Naive B cell (primary cell): ENCODE measurements at regions not wholly inside any gene's neighbourhood (a gene's known extent, or its start where the extent isn't known, plus 50 kb on each side); places are given as distances from the start of the nearest gene placed in this dataset.

Experiments used
- ATAC-seq, 2 donors: fragments of 150-1000 bp; cut with Tn5 transposase; 2 replicates each; pipeline ENCODE4 v1.10.0; 2021; ENCODE audit warnings: low read depth in 2 of 2, mild to moderate bottlenecking in 2 of 2, moderate library complexity in 2 of 2
- DNase-seq: peaks from one replicate; pipeline ENCODE4 v3.0.0; 2022
- H3K27ac Mint-ChIP-seq, 6 donors: one replicate each; pipeline ENCODE4 v1.8.0; 2020 to 2022; ENCODE audit warnings: mild to moderate bottlenecking in 6 of 6, mixed read lengths in 6 of 6, moderate library complexity in 5 of 6, inconsistent platforms in 2 of 6
- H3K27me3 Mint-ChIP-seq, 3 donors: one replicate each; pipeline ENCODE4 v1.8.0; 2021 to 2022; ENCODE audit warnings: mixed read lengths in 3 of 3, mild to moderate bottlenecking in 1 of 3
- H3K36me3 Mint-ChIP-seq, 2 donors: one replicate each; pipeline ENCODE4 v1.8.0; 2020 to 2022; ENCODE audit warnings: mixed read lengths in 2 of 2, inconsistent platforms in 1 of 2, mild to moderate bottlenecking in 1 of 2
- H3K4me1 Mint-ChIP-seq, 3 donors: one replicate each; pipeline ENCODE4 v1.8.0; 2020 to 2022; ENCODE audit warnings: mixed read lengths in 3 of 3, inconsistent platforms in 1 of 3, mild to moderate bottlenecking in 1 of 3, moderate library complexity in 1 of 3
- H3K4me3 Mint-ChIP-seq, 8 donors: one replicate each; pipeline ENCODE4 v1.8.0; 2020 to 2022; ENCODE audit warnings: mild to moderate bottlenecking in 8 of 8, mixed read lengths in 8 of 8, moderate library complexity in 8 of 8, inconsistent platforms in 2 of 8
- H3K9me3 Mint-ChIP-seq, 7 donors: one replicate each; pipeline ENCODE4 v1.8.0; 2020 to 2022; ENCODE audit warnings: mixed read lengths in 7 of 7, mild to moderate bottlenecking in 5 of 7, inconsistent platforms in 2 of 7, moderate library complexity in 1 of 7

DNA sequence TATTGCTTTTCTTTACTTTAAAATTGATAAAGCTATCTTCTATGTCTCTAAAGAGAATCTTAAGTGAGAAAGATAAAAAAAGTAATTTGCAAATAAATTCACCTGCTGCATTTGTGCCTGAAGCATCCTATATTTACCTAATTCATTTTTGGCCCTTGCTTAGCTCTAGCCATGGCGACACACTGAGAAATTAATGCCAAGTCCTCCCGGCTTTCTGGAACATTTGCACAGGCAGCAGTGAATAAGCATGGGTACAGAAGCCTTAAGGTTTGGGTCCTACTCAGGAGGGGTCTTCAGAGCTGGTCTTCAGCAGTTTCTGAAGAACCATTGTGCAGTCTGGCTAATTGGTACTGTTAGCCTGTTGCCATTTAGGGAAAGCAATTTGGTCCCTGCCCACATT is 73.9 kb upstream of the ZEB2 start:
- peaks cover 13 to 21% (median 18%) of the 10 kb centered on the region in 3 donors for H3K4me1 Mint-ChIP-seq

DNA sequence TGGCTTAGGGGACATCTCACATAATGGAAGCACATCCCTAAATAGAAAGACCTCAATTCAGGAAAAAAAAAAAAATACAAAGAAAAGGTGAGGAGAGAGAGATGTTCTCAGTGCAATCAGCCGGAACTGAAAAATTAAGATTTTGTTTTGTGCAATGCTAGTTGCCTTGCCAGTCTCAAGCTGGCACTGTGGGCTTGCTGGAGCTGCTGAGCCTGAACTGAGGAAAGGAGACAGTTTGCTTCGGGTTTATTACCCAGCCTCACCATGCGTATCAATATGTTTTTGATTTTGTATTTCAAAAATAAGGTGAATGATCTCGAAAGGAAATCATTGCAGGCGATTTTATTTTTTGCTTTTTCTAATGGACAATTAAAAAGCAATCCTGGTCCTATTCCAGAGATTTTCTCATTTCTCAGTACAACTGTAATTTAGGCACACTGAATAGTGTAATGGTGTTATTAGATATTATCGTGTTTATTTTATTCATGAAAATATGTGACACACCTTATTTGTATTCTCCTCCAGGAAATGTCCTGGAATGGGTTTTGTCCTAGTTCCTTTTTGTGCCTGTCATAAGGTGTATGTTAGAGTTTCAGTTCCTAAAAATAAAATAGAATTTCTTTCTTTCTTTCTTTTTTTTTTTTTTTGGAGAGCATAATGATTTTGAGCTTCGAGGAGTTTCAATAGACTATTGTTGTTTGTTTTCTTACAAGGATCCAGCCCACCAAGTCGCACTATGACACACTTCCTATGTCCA is 72.8 kb upstream of the ZEB2 start:
- H3K4me1 Mint-ChIP-seq: peaks cover 13 to 21% (median 18%) of the 10 kb centered on the region in 3 donors
- DNase-seq (no peak), ATAC-seq (peak; percentile 37 to 58)
- H3K4me3 Mint-ChIP-seq: no peak overlapping the region
- no peak overlapping the region for H3K27ac Mint-ChIP-seq
- no peaks in the 10 kb centered on the region for H3K27me3 Mint-ChIP-seq
- H3K9me3 Mint-ChIP-seq: peaks cover 0 to under 1% (median 0%) of the 10 kb centered on the region in 7 donors
- H3K36me3 Mint-ChIP-seq: no peaks in the 10 kb centered on the region

More for the DNA sequence above, 73.9 kb upstream of the ZEB2 start:
- no peak for DNase-seq
- no peaks in the 10 kb centered on the region for H3K36me3 Mint-ChIP-seq
- H3K4me3 Mint-ChIP-seq: no peak overlapping the region
- ATAC-seq: no peak
- H3K27ac Mint-ChIP-seq: peak overlapping the region in 1 of 6 donors; percentile 32
- peaks cover 0 to 2% (median 0%) of the 10 kb centered on the region in 7 donors for H3K9me3 Mint-ChIP-seq
- no peaks in the 10 kb centered on the region for H3K27me3 Mint-ChIP-seq

DNA sequence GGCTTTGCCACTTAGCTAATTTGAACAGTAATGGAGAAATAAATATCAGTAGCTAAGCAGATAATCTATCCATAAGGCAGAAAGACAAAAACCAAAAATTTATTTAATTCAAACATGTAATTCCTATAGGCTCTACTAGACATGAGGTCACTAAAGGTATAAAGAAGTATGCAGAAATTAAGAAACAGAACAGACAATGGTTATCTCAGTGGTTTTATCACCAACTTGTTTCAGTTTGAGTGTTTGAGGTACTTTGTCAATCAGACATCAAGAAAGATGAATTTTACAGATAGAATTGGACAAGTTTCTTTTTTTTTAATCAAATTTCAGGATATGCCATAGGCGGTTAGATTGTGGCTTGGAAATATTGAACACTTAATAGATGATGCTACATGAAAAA is 67.4 kb upstream of the ZEB2 start:
- H3K4me1 Mint-ChIP-seq: peaks cover 13 to 22% (median 18%) of the 10 kb centered on the region in 3 donors
- no peak overlapping the region for H3K4me3 Mint-ChIP-seq
- no peaks in the 10 kb centered on the region for H3K9me3 Mint-ChIP-seq
- no peaks in the 10 kb centered on the region for H3K36me3 Mint-ChIP-seq
- H3K27me3 Mint-ChIP-seq: peaks cover 0 to 6% (median 0%) of the 10 kb centered on the region in 3 donors
- ATAC-seq (no peak), DNase-seq (no peak)
- no peak overlapping the region for H3K27ac Mint-ChIP-seq

DNA sequence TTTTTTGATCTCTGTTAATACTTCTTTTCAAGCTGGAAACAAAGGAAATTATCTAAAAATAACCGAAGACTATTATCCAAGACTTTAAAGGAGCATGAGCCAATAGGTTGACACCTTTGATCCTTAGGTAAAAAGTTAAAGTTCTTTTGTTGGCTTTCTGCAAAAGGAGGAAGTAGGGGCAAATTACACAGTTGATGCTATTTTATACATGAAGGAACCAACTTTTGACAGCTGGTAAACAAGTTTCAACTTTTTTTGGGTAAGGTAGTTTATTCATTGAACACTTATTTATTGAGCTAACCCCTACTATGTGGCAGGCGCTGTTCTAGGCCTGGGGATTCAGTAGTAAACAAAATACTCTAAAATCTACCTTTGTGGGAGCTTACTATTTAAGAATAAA is 66.6 kb upstream of the ZEB2 start:
- Mint-ChIP-seq H3K4me1 (peaks cover 17 to 27% (median 25%) of the 10 kb centered on the region in 3 donors), H3K4me3 (no peak overlapping the region), H3K27me3 (peaks cover 0 to 6% (median 0%) of the 10 kb centered on the region in 3 donors), H3K27ac (no peak overlapping the region), H3K36me3 (no peaks in the 10 kb centered on the region), H3K9me3 (no peaks in the 10 kb centered on the region)
- peak in 1 of 2 donors; percentile 48 for ATAC-seq
- no peak for DNase-seq

DNA sequence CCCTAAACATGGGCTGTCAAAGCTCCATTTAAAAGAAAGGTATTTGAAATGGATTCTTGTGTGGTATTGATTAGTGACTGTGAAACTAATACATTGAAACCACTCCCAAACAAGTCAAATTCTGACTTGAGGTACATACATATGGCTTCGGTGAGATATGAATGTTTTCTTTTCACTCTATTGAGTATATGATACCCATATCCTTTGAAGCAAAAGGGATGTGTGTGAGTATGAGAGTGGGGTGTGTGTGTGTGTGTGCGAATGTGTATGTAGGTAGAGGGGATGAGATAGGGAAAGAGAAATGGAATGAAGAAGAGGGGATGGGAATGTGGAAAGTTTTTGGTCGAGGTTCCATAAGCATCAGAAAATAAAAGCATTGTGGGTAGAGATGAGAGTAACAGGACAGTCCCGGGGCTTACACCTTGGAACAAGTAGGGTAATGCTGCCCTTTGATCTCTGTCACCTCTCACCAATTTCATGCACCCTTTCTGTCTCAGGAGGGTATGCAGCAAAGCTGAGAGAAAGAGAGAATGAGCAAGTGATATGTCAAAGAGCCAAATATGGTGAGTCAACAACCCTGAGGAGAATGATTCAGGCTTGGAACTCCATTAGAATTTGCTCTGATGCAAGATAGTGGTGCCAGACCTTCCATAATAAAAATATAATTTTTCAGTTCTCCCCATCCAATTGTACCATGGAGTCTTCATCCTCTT is 64.0 kb upstream of the ZEB2 start:
- Mint-ChIP-seq H3K4me3 (peak overlapping the region in 1 of 8 donors; percentile 54), H3K27ac (no peak overlapping the region), H3K9me3 (no peaks in the 10 kb centered on the region), H3K27me3 (peaks cover 0 to 6% (median 0%) of the 10 kb centered on the region in 3 donors), H3K36me3 (no peaks in the 10 kb centered on the region), H3K4me1 (peaks cover 23 to 39% (median 36%) of the 10 kb centered on the region in 3 donors)
- ATAC-seq (no peak), DNase-seq (no peak)

DNA sequence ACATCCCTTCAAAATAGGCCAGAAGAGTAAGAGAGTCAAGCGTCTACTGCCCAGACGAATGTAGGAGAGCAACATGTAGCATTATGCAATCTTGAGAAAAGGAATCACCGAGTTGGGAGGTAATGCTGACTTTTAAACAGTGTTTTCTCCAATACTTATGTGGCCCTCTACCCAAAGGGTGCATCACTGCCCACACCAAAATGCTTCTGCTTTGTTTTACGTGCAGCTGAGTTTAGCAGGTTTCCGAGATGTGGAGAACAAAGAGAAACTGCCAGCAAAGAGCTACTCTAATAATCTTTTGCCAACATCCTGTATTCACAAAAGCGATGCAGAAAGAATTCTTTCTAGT is 63.4 kb upstream of the ZEB2 start:
- DNase-seq (no peak), ATAC-seq (peak; percentile 25 to 36)
- Mint-ChIP-seq H3K27me3 (peaks cover 0 to 6% (median 0%) of the 10 kb centered on the region in 3 donors), H3K4me1 (peaks cover 23 to 39% (median 36%) of the 10 kb centered on the region in 3 donors), H3K9me3 (no peaks in the 10 kb centered on the region), H3K4me3 (peak overlapping the region in 6 of 8 donors; percentile 13 to 57 (median 50)), H3K27ac (no peak overlapping the region), H3K36me3 (no peaks in the 10 kb centered on the region)

DNA sequence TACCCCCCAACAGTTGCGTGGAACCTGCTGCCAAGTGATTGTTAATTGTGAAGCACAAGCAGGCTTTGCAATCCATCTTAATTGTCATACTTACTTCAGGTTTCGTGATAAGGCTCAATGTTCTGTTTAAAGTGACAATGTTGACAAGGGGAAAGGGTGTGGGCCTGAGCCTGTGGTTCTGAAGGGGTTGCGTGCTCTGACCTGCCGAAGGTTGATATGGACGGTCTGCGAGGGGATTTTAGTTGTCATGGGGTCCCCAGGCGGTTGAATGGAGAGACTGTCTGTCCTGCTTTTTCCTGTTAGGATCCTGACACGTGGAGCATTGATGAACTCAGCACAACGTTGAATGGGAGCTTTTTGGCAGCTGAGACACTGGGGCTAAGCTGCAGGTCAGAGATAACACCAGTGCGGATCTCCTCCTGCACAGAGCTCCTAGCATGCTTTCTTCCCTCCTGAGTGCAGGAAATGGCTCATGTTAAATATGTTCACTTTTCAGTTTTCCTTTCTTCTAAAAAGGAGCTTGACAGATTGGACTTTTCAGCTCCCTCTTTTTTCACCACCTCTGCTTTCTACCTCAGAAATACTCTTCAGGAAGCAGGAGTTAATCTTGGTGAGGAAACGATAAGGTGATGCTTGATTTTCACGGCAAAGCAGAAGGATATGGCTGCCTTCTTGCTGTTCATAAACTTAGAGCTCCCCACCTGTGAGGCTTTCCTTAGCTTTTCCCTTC is 62.9 kb upstream of the ZEB2 start:
- H3K4me3 Mint-ChIP-seq: peak overlapping the region in 7 of 8 donors; percentile 13 to 57 (median 48)
- DNase-seq: no peak
- no peaks in the 10 kb centered on the region for H3K36me3 Mint-ChIP-seq
- H3K4me1 Mint-ChIP-seq: peaks cover 23 to 39% (median 36%) of the 10 kb centered on the region in 3 donors
- H3K27ac Mint-ChIP-seq: peak overlapping the region in 1 of 6 donors; percentile 32
- H3K27me3 Mint-ChIP-seq: peaks cover 0 to 6% (median 0%) of the 10 kb centered on the region in 3 donors
- H3K9me3 Mint-ChIP-seq: no peaks in the 10 kb centered on the region
- ATAC-seq: no peak

DNA sequence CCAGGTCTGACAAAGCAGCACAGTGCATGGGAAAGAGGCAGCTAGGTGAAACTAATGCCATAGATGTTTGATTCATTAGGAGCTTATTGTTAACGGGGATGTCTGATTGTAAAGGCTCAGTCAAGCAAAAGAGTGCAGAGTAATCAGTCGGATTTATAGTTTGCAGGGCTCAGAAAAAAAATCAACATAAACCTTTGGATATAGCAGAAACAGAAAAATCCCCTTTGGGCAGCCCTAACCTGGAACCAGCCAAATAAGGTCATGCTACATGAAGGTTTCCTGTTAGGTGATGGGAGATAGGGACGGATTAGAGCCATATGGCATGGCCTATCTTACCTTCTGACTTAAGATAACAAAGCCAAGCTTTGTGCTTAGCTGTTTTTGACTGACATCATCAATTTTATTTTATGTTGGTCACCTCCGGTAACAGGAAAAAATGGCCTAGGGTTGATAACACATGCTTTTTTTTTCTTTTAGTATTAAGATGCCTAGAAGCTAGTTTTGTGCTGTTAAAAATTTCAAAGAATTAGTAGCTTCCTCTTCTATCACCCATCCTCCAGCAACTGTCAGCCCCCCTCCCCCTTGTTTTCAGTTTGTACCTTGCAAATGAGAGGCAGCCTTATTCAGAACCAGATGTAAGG is 60.7 kb upstream of the ZEB2 start:
- peaks cover 23 to 37% (median 36%) of the 10 kb centered on the region in 3 donors for H3K4me1 Mint-ChIP-seq

DNA sequence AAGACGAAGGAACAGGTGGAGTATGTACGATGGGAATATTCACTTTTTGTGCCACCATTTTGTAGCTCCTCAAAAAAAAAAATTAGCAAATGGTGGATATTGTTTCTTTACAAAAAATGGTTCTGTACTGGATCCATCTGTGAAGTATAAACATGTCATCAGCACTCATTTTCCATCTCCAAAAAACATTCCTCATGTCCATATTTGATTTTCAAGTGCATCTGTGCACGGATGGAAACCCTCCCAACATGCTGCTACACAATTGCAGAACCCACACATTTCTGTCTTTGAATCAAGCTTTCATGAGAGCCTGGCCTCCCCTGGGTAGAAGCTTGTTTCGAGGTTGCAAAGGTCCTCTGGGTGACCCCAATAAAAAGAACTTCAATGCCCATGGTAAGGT is 59.6 kb upstream of the ZEB2 start:
- no peaks in the 10 kb centered on the region for H3K9me3 Mint-ChIP-seq
- H3K4me3 Mint-ChIP-seq: no peak overlapping the region
- no peaks in the 10 kb centered on the region for H3K36me3 Mint-ChIP-seq
- peaks cover 27 to 36% (median 33%) of the 10 kb centered on the region in 3 donors for H3K4me1 Mint-ChIP-seq
- no peak for DNase-seq
- H3K27me3 Mint-ChIP-seq: peaks cover 0 to 9% (median 0%) of the 10 kb centered on the region in 3 donors
- no peak for ATAC-seq
- no peak overlapping the region for H3K27ac Mint-ChIP-seq

More for the DNA sequence above, 60.7 kb upstream of the ZEB2 start:
- H3K9me3 Mint-ChIP-seq: no peaks in the 10 kb centered on the region
- no peak overlapping the region for H3K27ac Mint-ChIP-seq
- peaks cover 0 to 6% (median 0%) of the 10 kb centered on the region in 3 donors for H3K27me3 Mint-ChIP-seq
- ATAC-seq: peak; percentile 63 to 64
- DNase-seq: no peak
- peak overlapping the region in 4 of 8 donors; percentile 3 to 56 (median 20) for H3K4me3 Mint-ChIP-seq
- H3K36me3 Mint-ChIP-seq: no peaks in the 10 kb centered on the region

DNA sequence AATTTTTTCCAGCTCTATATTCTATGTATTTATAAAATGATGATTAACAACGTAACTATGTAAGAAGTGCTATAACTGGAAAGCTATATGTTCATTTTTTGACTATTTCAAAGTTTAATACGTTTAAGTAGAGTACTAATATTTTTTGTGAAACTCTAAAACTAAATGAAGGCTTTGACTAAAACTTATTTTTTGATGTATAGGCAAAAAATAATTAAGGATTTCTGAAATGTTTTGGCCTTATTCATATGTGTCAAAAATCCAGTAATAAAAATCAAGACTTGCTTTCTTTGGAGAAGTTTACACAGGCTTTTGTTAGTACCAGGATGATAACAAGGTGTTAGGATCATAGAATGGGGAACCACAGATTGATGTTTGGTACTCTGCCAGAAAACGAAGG is 58.2 kb upstream of the ZEB2 start:
- Mint-ChIP-seq H3K4me3 (no peak overlapping the region), H3K27me3 (peaks cover 0 to 3% (median 0%) of the 10 kb centered on the region in 3 donors), H3K36me3 (no peaks in the 10 kb centered on the region), H3K9me3 (no peaks in the 10 kb centered on the region), H3K4me1 (peaks cover 20 to 26% (median 25%) of the 10 kb centered on the region in 3 donors), H3K27ac (no peak overlapping the region)
- ATAC-seq (no peak), DNase-seq (no peak)

DNA sequence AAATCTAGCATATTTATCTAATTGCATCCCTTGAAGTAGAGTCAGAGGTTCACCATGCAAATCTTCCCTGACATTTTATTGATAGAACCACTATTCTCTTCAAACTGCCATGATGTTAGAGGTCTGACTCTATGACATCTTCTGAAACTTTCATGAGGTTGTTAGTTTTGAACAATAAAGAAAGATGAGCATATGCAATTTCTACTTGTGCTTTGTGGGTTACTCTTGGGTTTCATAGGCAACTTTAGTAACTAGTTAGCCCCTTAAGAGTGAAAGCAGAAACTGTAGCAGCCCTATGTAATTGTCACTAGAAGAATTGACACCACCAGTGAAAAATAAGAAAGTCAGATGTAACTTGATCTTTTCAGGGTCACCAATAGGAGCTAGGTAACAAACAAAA is 53.1 kb upstream of the ZEB2 start:
- DNase-seq (no peak), ATAC-seq (no peak)
- Mint-ChIP-seq H3K36me3 (no peaks in the 10 kb centered on the region), H3K27me3 (peaks cover 0 to 8% (median 8%) of the 10 kb centered on the region in 3 donors), H3K4me1 (peaks cover 0 to 4% (median 0%) of the 10 kb centered on the region in 3 donors), H3K9me3 (no peaks in the 10 kb centered on the region), H3K4me3 (no peak overlapping the region), H3K27ac (no peak overlapping the region)

DNA sequence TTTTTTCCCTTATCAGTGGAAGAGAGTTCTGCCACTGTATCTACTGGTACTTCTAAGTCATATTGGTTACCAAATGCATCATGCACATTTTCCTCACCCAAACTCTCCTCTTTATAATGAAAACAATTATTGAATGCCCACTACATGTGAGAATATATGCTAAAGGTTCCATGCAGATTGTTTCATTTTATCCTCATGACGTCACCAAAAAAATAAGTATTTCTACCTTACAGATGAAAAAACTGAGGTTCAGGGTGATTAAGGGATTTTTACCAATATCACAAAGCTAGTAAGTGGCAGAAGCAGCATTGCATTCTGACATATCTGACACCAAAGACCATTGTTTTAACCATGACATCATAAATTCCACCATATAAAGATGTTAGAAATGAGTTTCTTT is 51.9 kb upstream of the ZEB2 start:
- no peaks in the 10 kb centered on the region for H3K36me3 Mint-ChIP-seq
- H3K4me1 Mint-ChIP-seq: peaks cover 0 to 4% (median 0%) of the 10 kb centered on the region in 3 donors
- no peak for ATAC-seq
- H3K4me3 Mint-ChIP-seq: no peak overlapping the region
- H3K9me3 Mint-ChIP-seq: no peaks in the 10 kb centered on the region
- no peak overlapping the region for H3K27ac Mint-ChIP-seq
- DNase-seq: no peak
- peaks cover 0 to 8% (median 8%) of the 10 kb centered on the region in 3 donors for H3K27me3 Mint-ChIP-seq

DNA sequence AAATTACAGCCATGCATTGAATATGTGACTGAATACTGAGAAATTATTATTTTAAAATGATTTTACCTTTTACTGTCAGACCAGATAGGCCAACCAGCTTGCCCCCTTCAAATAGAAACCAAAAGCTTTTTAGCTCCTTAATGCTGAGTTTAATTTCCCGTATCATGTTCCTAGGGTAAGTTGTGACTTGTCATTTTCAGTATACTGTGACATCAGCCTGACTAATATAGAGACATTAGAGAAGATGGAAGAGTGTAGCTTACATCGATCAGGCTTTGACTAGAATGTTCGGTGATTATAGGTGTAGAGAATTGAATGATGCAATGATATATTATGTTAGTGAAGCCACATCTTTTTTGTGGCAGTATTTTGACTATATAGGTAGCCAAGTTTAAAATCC is 50.6 kb upstream of the ZEB2 start:
- Mint-ChIP-seq H3K36me3 (no peaks in the 10 kb centered on the region), H3K27me3 (peaks cover 6 to 14% (median 8%) of the 10 kb centered on the region in 3 donors), H3K4me3 (no peak overlapping the region), H3K9me3 (no peaks in the 10 kb centered on the region), H3K27ac (no peak overlapping the region), H3K4me1 (peaks cover 0 to 4% (median 0%) of the 10 kb centered on the region in 3 donors)
- ATAC-seq (no peak), DNase-seq (no peak)
